HG03565 (cell line): ENCODE measurements at regions not wholly inside any gene's neighbourhood (a gene's known extent, or its start where the extent isn't known, plus 50 kb on each side); places are given as distances from the start of the nearest gene placed in this dataset.

Experiments
- ATAC-seq: cut with Tn5 transposase; IDR thresholded peaks from one replicate; pipeline ENCODE4 v1.9.1; 2021; ENCODE audit warnings: mild to moderate bottlenecking, moderate library complexity; ENCODE audit not compliant: unreplicated experiment

GRCh38 chr10:129104266-129105045, 362.6 kb upstream of the MGMT start:
- no peak for ATAC-seq

- no peak for ATAC-seq
These were observed 361.8 kb upstream of the MGMT start for GRCh38 chr10:129105266-129105665.

GRCh38 chr10:129106314-129106713, 360.7 kb upstream of the MGMT start:
- no peak for ATAC-seq

- ATAC-seq = no peak
These were observed 359.5 kb upstream of the MGMT start for GRCh38 chr10:129107525-129107924.

- no peak for ATAC-seq
These were observed 358.7 kb upstream of the MGMT start for GRCh38 chr10:129108378-129108777.

- ATAC-seq = no peak
These were observed 358.0 kb upstream of the MGMT start for GRCh38 chr10:129108994-129109393.

GRCh38 chr10:129110780-129111179, 356.3 kb upstream of the MGMT start:
- ATAC-seq = no peak

- no peak for ATAC-seq
These were observed 355.1 kb upstream of the MGMT start for GRCh38 chr10:129111922-129112321.

GRCh38 chr10:129114588-129114987, 352.5 kb upstream of the MGMT start:
- ATAC-seq = no peak

GRCh38 chr10:129116371-129116770, 350.7 kb upstream of the MGMT start:
- no peak for ATAC-seq

- no peak for ATAC-seq
These were observed 346.6 kb upstream of the MGMT start for GRCh38 chr10:129120441-129120840.

GRCh38 chr10:129122846-129123245, 344.2 kb upstream of the MGMT start:
- no peak for ATAC-seq

GRCh38 chr10:129123428-129123827, 343.6 kb upstream of the MGMT start:
- no peak for ATAC-seq

GRCh38 chr10:129126982-129127381, 340.1 kb upstream of the MGMT start:
- no peak for ATAC-seq

GRCh38 chr10:129131457-129132132, 335.4 kb upstream of the MGMT start:
- no peak for ATAC-seq

- no peak for ATAC-seq
These were observed 333.2 kb upstream of the MGMT start for GRCh38 chr10:129133856-129134255.

- ATAC-seq = no peak
These were observed 332.7 kb upstream of the MGMT start for GRCh38 chr10:129134371-129134770.

- ATAC-seq = no peak
These were observed 331.4 kb upstream of the MGMT start for GRCh38 chr10:129135624-129136023.

GRCh38 chr10:129136074-129136473, 331.0 kb upstream of the MGMT start:
- no peak for ATAC-seq

GRCh38 chr10:129136951-129137350, 330.1 kb upstream of the MGMT start:
- no peak for ATAC-seq

- no peak for ATAC-seq
These were observed 325.8 kb upstream of the MGMT start for GRCh38 chr10:129140921-129141885.
